ENCODE measurements at regions not wholly inside any gene's neighbourhood (a gene's known extent, or its start where the extent isn't known, plus 50 kb on each side); places are given as distances from the start of the nearest gene placed in this dataset.
A peak's percentile ranks its signal among the peaks of the same experiment; 100 is the strongest.
"Not testable (repeated sequence)": the region's sequence is repeated elsewhere in the genome, so short reads cannot be mapped to it uniquely, and the experiment has no call there.

- no peak for DNase-seq (ENCODE audit: low read depth)
- in situ Hi-C loops (cut with HindIII; ENCODE audit: low pct_unique_long_range_greater_than_20kb, low sequenced_read_pairs): no loop called here
Observed at GRCh38 chr3:1456781-1457311, 364.0 kb downstream of the CNTN6 start.

DNA sequence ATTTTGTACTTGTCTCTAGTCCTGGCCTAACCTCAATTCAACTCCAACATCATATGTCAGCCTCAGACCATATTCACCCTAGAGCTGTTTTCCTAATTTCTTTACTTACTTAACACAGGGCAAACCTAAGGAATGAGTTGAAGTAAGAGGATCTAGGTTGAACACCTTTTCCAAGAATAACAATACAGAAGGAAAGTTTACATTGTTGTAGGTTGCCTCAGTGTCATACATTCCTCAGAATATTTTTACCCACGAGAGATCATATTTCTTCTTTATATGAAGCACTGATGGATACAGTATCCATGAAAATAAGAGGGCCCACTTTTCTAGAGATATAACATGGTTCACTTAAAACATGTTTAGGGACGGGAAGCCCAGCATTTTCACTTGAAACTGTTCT is 369.5 kb downstream of the CNTN6 start:
- DNase-seq (ENCODE audit: low read depth): peak; percentile 8
- in situ Hi-C loops (cut with HindIII; ENCODE audit: low pct_unique_long_range_greater_than_20kb, low sequenced_read_pairs): no loop called here

DNA sequence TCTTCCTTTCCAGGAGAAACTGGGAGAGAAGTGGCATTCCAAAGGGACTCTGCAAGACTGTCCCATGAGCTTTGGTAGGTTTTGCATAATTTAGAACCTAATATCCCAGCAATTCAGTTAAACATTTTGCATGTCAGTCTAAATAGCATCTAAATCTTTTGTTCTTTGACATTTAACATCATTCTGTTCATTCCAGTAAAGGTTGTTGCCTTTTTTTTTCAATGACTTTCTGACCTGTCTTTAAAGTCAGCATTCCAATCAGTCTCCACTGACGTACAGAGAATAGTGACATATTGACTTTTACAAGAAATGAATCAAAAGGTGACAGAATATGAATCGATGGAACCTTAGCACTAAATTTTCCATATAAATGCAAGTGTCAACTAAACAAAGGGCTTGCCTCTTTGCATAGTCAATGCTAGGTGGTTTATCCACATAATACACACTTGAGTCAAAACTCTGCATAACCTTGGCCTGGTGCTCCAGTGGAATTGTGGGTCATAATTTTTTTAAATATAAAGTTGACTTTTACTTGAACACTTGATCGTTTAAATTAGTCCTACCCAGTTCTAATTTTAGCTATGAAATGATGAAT is 370.1 kb downstream of the CNTN6 start:
- in situ Hi-C loops (cut with HindIII; ENCODE audit: low pct_unique_long_range_greater_than_20kb, low sequenced_read_pairs): no loop called here

GRCh38 chr3:1465091-1465490 is 372.3 kb downstream of the CNTN6 start:
- DNase-seq (ENCODE audit: low read depth); in situ Hi-C loops (cut with HindIII; ENCODE audit: low pct_unique_long_range_greater_than_20kb, low sequenced_read_pairs): not testable (repeated sequence)

More for the DNA sequence above, 370.1 kb downstream of the CNTN6 start:
- peak; percentile 26 for DNase-seq (ENCODE audit: low read depth)

- in situ Hi-C loops (cut with HindIII; ENCODE audit: low pct_unique_long_range_greater_than_20kb, low sequenced_read_pairs): no loop called here
- peak; percentile 21 for DNase-seq (ENCODE audit: low read depth)
Observed at GRCh38 chr3:1468145-1468544, 375.3 kb downstream of the CNTN6 start.

DNA sequence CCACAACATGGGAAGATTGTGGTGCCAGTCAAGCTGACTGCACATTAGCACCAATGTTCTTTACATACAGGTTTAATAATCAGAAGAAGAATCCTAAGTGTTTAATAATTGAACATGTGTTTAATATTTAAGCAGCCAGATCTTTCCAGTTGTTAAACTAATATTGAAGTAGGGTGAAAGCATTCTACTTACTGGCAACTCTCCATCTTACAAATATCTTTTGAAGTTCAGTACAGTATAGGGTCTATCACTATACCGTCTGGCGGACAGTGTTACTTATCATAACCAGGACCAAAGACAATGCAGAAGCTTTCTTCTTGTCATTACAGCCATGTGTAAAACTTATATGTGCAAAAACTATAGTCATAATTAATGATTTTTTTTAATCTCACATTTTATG is 376.4 kb downstream of the CNTN6 start:
- DNase-seq (ENCODE audit: low read depth): peak; percentile 18

DNA sequence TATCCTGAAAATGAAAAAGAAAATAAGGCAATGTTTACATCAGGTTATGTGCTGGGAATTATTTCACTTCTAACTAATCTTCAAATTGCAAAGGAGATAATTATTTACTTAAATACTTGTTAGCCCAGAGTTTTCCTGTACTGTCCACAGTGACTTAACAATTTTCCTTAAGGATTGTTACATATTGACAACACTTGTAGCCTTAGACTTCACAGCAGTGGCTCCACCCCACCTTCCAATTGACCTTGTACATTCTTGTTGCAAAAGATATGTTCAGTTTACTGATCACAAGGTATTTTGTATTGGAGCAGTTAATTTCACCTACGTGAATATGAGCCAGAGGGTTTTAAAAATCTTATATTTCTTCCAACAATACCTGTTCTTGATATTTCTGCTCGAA is 376.9 kb downstream of the CNTN6 start:
- in situ Hi-C loops (cut with HindIII; ENCODE audit: low pct_unique_long_range_greater_than_20kb, low sequenced_read_pairs): no loop called here
- DNase-seq (ENCODE audit: low read depth): peak; percentile 22

More for the DNA sequence above, 376.4 kb downstream of the CNTN6 start:
- in situ Hi-C loops (cut with HindIII; ENCODE audit: low pct_unique_long_range_greater_than_20kb, low sequenced_read_pairs): no loop called here

DNA sequence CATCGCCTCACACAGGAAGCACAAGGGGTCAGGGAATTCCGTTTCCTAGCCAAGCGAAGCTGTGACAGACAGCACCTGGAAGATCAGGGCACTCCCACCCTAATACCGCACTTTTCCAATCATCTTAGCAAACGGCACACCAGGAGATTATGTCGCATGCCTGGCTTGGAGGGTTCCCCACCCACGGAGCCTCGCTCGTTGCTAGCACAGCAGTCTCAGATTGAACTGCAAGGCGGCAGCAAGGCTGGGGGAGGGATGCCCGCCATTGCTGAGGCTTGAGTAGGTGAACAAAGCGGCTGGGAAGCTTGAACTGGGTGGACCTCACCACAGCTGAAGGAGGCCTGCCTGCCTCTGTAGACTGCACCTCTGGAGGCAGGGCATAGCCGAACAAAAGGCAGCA is 384.8 kb downstream of the CNTN6 start:
- DNase-seq (ENCODE audit: low read depth): no peak
- in situ Hi-C loops (cut with HindIII; ENCODE audit: low pct_unique_long_range_greater_than_20kb, low sequenced_read_pairs): no loop called here

- in situ Hi-C loops (cut with HindIII; ENCODE audit: low pct_unique_long_range_greater_than_20kb, low sequenced_read_pairs): no loop called here
Observed at GRCh38 chr3:1495466-1495865, 402.6 kb downstream of the CNTN6 start.

GRCh38 chr3:1499694-1500093 is 406.9 kb downstream of the CNTN6 start:
- in situ Hi-C loops (cut with HindIII; ENCODE audit: low pct_unique_long_range_greater_than_20kb, low sequenced_read_pairs): no loop called here

More at GRCh38 chr3:1495466-1495865, 402.6 kb downstream of the CNTN6 start:
- DNase-seq (ENCODE audit: low read depth): no peak

DNA sequence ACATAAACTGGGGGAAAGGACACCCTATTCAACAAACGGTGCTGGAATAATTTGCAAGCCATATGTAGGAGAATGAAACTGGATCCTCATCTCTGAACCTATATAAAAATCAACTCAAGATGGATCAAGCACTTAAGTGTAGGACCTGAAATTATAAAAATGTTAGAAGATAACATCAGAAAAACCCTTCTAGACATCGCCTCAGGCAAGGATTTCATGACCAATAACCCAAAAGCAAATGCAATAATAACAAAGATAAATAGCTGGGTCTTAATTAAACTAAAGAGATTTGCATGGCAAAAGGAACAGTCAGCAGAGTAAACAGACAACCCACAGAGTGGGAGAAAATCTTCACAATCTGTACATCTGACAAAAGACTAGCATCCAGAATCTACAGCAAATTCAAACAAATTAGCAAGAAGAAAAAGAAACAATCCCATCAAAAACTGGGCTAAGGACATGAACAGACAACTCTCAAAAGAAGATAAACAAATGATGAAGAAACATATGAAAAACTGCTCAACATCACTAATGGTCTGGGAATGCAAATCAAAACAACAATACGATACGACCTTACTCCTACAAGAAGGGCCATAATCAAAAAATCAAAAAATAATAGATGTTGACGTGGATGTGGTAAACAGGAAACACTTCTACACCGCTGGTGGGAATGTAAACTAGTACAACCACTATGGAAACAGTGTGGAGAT is 408.7 kb downstream of the CNTN6 start:
- in situ Hi-C loops (cut with HindIII; ENCODE audit: low pct_unique_long_range_greater_than_20kb, low sequenced_read_pairs): no loop called here
- no peak for DNase-seq (ENCODE audit: low read depth)

More at GRCh38 chr3:1499694-1500093, 406.9 kb downstream of the CNTN6 start:
- DNase-seq (ENCODE audit: low read depth): no peak

- DNase-seq (ENCODE audit: low read depth): no peak
- in situ Hi-C loops (cut with HindIII; ENCODE audit: low pct_unique_long_range_greater_than_20kb, low sequenced_read_pairs): no loop called here
Observed at GRCh38 chr3:1506090-1506489, 413.3 kb downstream of the CNTN6 start.

DNA sequence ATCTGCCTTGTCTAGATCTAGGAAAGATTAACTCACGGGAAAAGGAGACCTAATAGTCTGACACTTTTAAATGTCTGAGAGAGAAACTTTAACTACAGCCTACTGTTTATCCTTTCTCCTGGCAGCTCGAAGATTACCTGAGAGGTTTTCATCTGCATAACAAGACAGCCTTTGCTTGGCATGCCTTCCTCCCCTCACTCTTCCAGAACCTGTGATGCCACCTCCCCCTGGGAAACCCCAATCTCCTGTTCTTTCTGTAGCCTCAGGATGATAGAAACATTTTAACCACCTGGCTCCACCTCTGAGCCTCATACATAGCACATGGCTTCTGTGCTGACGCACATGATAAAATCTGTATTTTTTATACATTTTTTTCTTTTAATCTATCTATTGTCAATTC is 420.8 kb downstream of the CNTN6 start:
- DNase-seq (ENCODE audit: low read depth): no peak
- in situ Hi-C loops (cut with HindIII; ENCODE audit: low pct_unique_long_range_greater_than_20kb, low sequenced_read_pairs): no loop called here

- no peak for DNase-seq (ENCODE audit: low read depth)
- in situ Hi-C loops (cut with HindIII; ENCODE audit: low pct_unique_long_range_greater_than_20kb, low sequenced_read_pairs): no loop called here
Observed at GRCh38 chr3:1515882-1516281, 423.1 kb downstream of the CNTN6 start.

DNA sequence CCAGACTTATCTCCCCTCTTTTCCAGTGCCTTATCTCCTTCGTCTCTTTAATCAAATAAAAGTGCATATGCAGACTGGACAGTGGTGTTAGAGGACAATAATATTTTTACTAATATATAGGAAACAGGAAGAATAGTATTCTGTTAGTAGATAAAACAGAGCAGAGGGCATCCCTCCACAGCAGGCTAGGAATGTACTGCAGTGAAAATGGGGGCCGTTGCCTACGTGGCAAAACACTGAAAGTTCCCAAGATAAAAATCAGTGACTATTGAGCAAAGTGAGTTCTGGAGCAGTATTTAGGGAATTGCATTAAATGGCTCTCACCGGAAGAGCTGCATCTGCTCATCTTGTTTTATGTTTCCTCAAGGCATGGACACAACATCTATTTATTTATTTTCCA is 435.0 kb downstream of the CNTN6 start:
- in situ Hi-C loops (cut with HindIII; ENCODE audit: low pct_unique_long_range_greater_than_20kb, low sequenced_read_pairs): no loop called here
- no peak for DNase-seq (ENCODE audit: low read depth)

DNA sequence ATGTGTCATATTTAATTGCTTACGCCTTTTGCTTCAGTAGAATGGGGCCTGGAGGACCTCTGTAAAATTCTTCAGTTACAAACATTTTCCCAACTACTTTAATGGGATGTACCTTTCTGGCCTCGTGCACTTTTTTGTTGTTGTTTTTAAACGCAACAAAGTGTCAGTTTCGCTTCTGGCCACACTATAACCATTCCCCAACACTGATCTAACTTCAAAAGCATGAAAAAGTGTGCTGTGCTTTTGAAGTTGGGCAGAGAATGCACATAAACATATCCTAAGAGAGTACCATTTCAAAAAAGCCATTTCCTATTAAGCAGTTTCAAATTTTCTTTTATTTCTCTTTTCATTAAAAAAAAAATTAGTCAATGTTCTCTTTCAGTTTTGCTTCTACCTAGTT is 435.8 kb downstream of the CNTN6 start:
- in situ Hi-C loops (cut with HindIII; ENCODE audit: low pct_unique_long_range_greater_than_20kb, low sequenced_read_pairs): no loop called here
- no peak for DNase-seq (ENCODE audit: low read depth)

GRCh38 chr3:1529676-1530075 is 436.9 kb downstream of the CNTN6 start:
- DNase-seq (ENCODE audit: low read depth): no peak
- in situ Hi-C loops (cut with HindIII; ENCODE audit: low pct_unique_long_range_greater_than_20kb, low sequenced_read_pairs): no loop called here

DNA sequence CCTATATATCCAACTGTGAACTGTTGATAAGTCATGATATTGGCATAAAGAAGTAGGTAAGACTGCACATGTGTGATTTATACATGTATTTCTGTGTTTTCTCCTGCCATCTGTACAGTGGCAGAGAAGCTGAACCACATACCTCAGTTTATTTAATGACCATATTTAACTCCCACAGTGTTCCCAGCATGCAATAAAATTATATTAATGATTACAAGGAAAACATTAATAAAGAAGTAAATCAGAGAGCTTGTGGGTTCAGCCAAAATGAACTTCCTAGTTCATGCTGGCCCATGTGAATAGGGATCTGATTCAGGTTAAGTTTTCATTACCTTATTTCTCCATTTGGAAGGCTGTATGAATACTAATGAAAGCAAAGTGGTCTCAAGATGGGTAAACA is 439.2 kb downstream of the CNTN6 start:
- in situ Hi-C loops (cut with HindIII; ENCODE audit: low pct_unique_long_range_greater_than_20kb, low sequenced_read_pairs): no loop called here
- no peak for DNase-seq (ENCODE audit: low read depth)

GRCh38 chr3:1532935-1533606 is 440.2 kb downstream of the CNTN6 start:
- no peak for DNase-seq (ENCODE audit: low read depth)
- in situ Hi-C loops (cut with HindIII; ENCODE audit: low pct_unique_long_range_greater_than_20kb, low sequenced_read_pairs): no loop called here

Measured in Caki2 (cell line).